ENCODE measurements at regions not wholly inside any gene's neighbourhood (a gene's known extent, or its start where the extent isn't known, plus 50 kb on each side); places are given as distances from the start of the nearest gene placed in this dataset.

- TF ChIP-seq ZNF148 (tag by site-specific recombination; IDR thresholded peaks at IDR 0.05; ENCODE audit: borderline replicate concordance), result no peak
- TF ChIP-seq ATF2 (tag by site-specific recombination; IDR thresholded peaks at IDR 0.05; ENCODE audit: low read depth), result no peak
- TF ChIP-seq OVOL3 (tag by site-specific recombination; IDR thresholded peaks at IDR 0.05), result no peak
- no peak for TF ChIP-seq ZNF677 (tag by site-specific recombination; IDR thresholded peaks at IDR 0.05)
- TF ChIP-seq ZNF10 (tag by site-specific recombination; IDR thresholded peaks at IDR 0.05), result no peak
Measured at GRCh38 chr11:90844041-90844440, 621.2 kb upstream of the CHORDC1 start.
